GM10266 (cell line): ENCODE measurements at regions not wholly inside any gene's neighbourhood (a gene's known extent, or its start where the extent isn't known, plus 50 kb on each side); places are given as distances from the start of the nearest gene placed in this dataset.

Experiments
- DNase-seq: peaks from one replicate; pipeline ENCODE4 v3.0.0; 2012; ENCODE audit errors: extremely low spot score
- TF ChIP-seq, protein P1 (sequence below): IDR thresholded peaks from 2 replicates; pipeline ENCODE4 v1.5.1; 2012; ENCODE audit warnings: mild to moderate bottlenecking, low read depth; ENCODE audit not compliant: control insufficient read depth, insufficient read depth; ENCODE audit errors: missing control alignments

DNA sequence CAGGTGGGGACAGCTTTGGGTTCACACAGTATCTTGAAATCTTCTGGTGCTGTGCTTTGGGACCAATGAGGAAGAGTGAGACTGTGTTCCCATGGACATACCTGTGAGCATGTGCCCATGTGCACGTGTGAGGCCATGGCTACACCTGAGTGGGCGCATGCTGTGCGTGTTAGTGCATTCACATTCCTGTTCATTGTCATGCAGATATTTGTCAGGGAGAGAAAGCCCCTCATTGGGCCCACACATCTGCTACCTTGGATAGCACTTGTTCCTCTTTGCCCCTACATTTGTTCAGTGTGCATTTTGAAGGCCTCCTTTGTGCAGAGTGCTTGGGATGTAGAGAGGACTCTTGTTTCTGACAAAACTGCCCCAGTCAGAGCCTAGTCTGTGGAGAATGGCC, 154.3 kb upstream of the E2F8 start:
- TF ChIP-seq, protein P1, sequence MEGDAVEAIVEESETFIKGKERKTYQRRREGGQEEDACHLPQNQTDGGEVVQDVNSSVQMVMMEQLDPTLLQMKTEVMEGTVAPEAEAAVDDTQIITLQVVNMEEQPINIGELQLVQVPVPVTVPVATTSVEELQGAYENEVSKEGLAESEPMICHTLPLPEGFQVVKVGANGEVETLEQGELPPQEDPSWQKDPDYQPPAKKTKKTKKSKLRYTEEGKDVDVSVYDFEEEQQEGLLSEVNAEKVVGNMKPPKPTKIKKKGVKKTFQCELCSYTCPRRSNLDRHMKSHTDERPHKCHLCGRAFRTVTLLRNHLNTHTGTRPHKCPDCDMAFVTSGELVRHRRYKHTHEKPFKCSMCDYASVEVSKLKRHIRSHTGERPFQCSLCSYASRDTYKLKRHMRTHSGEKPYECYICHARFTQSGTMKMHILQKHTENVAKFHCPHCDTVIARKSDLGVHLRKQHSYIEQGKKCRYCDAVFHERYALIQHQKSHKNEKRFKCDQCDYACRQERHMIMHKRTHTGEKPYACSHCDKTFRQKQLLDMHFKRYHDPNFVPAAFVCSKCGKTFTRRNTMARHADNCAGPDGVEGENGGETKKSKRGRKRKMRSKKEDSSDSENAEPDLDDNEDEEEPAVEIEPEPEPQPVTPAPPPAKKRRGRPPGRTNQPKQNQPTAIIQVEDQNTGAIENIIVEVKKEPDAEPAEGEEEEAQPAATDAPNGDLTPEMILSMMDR: no peak
- DNase-seq: no peak

DNA sequence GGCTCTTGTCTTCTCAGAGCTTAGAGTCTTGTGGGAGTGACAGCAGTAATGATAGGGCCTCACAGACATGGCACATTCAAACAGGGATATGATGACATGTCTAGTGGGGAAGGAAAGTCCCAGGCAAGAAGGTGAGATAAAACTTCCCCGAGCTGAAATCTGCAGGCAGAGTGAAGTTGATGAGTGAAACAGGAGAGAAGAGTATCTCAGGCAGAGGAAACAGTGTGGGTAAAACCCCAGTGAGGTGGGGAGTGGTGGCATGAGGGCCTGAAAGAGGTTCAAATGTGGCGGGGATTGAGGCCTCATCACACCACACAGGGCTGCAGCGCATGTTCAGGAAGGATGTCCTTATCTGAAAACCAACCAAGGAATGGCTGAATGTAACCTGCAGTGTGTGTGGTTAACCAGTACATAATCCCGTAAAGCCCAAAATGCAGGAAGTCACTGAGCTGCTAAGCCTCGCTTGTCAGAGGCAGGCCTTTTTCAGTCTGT, 153.8 kb upstream of the E2F8 start:
- peak; percentile 29 for DNase-seq
- TF ChIP-seq, protein P1: no peak

DNA sequence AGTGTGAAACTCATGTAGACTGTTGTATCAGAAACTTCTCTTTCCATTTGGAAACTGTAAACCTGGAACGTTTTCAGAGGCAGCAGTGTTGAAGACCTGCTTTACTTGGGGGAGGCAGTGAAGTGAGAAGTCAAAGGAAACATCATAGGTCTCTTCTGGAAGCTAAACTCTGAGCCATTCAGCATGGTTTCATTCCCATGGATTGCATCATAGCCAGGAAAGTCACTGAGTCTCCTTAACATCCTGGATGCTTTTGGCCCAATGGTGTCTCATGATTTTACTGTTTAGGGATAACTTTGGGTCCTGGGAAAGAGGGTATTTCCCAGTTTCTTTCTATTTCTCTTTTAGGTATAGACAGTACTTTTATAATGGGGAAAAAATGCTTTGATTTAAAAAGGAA, 153.2 kb upstream of the E2F8 start:
- DNase-seq: no peak

DNA sequence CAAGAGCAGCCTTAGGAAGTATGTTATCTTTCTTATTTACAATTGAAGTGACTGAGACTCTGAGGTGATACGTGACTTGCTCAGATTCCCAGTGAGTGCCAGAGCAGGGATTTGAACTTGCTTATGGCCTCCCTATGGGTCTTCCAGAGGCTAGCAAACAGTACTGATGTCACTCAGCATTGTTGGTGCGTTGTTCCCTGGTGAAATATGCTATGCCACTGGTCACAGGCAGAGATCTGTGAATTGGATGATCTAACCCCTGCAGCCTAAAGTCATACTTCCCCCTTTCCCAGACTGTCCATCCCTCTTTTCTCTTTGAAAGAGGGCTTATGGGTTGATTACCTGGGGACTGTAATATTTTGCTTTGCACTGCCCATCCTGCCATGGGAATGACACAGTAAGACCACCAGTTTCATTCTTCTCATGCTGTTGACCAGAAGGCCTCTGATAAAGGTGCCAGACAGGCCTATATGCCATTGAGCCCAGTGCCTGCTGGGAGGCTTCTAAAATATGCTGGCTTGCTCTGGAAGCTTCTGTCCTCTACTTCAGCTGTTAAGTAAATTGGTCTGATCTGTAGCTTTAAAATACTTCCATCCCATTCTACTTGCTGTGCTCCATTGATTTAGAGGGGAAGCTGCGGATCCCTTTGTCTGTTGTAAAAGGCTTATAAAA, 152.2 kb upstream of the E2F8 start:
- TF ChIP-seq, protein P1: no peak
- no peak for DNase-seq

More for the DNA sequence above, 153.2 kb upstream of the E2F8 start:
- TF ChIP-seq, protein P1: no peak

DNA sequence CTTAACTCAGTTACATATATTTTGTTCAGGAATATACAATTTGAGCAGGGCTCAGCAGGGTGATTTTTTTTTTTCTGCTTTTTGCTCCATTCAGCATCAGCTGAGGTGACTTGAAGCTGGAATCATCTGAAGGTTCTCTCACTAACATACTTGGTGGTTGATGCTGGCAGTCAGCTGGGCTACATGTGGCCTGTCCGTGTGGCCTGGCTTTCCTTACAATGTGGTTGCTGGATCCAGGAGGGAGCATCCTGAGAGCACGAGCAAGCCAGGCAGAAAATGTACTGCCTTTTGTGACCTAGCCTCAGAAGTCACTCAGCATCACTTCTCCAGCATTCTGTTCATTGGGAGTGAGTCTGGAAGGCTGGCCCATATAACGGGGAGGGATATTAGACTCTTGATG, 151.6 kb upstream of the E2F8 start:
- DNase-seq: no peak
- TF ChIP-seq, protein P1: no peak

DNA sequence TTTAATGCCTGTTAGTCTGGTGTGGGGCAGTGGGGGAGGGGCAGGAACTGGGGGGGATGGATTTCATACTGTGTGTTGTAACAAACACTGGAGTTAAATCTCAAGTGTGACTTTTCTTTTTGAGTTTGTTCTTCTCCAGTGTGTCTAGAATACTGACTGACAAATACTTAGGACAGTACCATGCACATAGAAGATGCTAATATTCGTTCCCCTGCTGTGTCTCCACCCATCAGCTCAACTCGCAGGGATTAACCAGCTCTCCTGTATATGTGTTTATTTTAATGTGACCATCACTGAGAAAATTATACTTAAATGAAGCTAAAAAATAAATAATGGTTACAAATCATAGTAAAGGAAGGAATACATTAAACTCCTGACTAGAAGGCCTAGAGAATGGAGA, 150.9 kb upstream of the E2F8 start:
- TF ChIP-seq, protein P1: no peak
- DNase-seq: no peak

DNA sequence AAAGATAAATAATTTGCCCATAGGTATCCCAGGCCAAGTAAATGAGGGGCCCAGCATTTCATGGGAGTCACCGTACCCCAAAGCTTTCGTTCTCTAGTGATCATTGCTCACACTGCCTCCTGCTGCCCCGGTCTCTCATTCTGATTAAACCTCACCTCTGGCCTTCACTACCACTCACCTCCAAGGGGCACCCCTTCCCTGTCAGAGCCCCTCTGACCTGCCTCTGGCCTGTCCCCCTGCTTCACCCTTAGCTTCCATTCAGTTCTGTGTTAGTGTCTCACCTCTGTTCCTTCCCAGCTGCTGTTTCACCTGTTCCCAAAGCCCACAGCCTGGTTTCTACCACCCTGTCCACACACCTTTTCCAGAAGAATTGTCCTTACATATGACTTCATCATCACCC, 150.3 kb upstream of the E2F8 start:
- TF ChIP-seq, protein P1: no peak
- DNase-seq: no peak
